ENCODE measurements at regions not wholly inside any gene's neighbourhood (a gene's known extent, or its start where the extent isn't known, plus 50 kb on each side); places are given as distances from the start of the nearest gene placed in this dataset.

DNA sequence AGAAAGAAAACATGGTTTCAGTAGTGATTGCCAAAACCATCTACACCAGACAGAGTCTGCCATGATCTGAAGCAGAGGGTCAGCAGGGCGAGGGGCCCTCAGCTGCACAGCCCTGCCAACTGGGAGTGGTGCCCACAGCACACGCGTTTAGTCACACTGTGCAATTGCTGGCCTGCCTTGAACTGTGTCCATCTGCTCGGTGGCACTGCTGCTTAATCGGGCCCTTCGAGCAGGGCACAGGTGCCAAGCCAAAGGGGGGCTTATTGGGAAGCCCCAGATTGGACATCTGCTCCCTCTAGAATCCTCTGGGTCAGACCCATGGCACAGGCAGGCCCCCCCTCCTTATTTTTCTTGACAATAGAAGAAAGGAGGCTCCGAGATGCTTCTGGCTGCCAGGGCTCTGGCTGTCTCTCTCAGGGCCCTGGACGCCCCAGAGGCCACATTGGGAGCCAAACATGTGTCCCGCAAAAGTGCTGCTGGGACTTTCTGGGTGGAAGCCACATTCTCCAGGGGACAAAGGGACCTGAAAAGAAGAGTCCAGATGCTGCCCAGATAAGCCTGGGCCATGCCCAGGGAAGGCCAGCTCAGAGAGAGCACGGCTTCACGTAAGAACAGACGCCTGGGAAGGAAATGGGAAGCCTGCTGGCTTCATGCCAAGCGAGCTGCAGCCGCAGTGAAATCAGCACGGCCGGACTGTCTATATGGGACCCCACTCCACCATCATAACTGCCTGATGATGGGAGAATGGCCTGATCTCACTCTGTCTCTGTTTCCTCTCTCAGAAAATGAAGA lies 349.2 kb downstream of the GADD45G start:
- no peak for DNase-seq

DNA sequence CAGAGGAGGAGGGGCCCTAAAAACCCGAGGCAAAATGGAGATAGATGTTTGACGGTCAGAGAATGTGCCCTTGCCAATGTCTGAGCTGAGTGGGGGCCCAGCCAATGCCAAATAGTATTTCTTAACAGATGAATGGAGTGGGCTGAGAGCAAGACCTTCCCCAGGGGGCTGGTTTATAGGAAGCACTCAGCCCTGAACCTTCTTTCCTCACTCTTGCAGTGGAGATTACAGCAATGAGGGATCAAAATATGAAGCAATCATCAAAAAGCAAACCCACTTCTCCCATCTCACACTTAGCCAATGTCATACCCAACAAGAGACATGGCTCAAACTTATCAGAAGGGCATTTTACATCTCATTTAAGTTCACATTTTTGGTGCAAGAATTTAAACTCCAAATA lies 350.3 kb downstream of the GADD45G start:
- DNase-seq: no peak

DNA sequence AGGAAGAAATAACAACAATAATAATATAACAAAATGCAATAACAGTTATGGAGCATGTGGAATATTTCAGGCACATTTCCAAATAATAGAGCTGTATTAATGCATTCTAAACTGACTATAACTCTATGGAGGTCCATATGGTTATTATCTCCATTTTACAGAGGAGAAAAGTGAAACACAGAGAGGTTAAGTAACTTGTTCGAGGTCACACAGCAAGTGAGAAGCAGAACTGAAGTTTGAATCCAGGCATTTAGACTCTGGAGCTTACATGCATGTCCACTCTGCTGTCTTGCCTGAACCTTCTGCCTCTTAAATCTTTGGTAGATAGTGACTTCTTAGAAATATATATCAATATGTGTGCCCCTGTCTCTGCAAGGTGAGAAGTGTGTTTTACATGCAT lies 350.8 kb downstream of the GADD45G start:
- no peak for DNase-seq

DNA sequence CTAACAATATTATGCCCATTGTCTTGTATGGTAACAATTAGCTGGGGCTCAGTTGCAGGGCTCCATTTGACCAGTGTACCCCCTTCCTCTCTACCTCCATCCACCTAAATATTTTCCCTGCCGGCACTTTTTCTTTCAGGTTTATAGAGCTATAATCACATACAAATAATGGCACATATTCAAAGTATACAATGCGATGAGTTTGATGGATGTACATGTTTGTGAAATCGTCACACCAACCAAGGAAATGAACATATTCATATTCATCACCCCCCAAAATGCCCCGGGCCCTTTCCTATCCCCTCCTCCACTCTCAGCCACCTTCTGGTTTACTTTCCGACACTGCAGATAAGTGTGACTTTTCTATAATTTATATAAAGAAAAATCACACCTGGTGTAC lies 351.5 kb downstream of the GADD45G start:
- DNase-seq: no peak

DNA sequence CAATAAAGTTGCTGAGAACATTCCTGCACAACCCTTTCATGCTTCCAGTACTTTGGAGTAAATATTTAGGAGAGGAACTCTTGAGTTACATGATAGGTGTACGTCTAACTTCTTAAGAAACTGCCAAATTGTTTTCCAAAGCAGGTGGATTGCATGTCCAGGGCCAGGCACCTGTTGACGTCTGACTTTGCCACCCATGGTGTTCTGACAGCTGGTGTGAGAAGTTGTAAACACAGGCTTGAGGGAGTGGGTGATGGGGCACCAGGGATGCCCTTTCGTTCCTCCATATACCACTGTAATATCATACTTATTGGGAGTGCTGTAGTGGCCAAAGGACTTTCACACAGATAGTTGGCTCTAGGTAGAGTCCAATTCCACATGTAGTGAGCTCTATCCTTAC lies 352.1 kb downstream of the GADD45G start:
- no peak for DNase-seq

DNA sequence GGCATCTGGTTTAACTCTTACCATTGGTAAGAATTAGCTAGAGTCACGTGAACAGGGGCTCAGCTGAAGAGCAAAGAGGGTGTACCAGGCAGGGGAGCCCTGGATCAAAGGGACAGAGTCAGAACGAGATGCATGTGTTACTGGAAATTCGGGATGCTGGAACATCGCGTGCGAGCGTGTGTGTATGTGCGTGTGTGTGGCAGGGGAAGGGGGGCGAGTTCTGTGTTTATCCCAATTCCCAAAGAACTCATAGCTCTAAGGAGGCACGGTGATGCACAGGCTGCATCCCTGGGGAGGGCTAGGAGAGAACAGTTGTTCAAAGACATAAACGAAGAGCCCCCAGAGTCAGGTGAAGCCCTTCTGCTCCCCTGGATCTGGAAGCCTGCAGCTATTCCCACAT lies 353.3 kb downstream of the GADD45G start:
- no peak for DNase-seq

DNA sequence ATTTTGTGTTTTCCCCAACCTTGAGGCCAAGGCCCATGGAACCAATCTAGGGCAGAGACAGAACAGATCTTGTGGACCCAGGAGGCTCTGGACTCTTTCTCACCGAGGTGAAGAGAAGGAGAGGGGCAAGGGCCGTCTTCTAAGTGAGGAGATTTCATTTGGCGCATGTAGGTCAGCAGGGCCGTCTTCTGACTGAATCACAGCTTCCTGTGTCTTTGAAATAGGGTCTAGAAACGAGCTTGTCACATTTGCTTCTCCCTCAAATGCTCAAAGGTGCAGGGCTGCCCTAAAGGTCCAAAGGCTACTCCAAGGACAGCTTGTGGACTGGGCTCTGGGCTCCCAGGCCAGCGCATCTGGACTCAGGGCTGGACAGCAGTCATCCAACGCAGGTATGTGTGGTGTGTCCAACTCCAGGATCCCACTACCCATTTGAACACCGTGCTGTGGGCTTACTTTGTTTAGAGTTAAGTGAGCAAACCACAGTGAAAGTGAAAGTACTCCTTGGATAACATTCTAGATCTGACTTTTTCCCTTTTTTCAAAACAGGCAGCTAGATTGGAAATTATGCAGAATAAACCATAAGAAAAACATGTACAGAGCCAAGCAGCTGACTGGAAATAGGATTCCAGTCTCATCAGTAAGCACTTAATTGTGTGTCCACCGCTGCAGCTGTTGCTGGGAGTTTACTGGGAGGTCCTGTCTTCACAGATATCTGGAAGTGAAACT lies 357.0 kb downstream of the GADD45G start:
- DNase-seq: no peak

DNA sequence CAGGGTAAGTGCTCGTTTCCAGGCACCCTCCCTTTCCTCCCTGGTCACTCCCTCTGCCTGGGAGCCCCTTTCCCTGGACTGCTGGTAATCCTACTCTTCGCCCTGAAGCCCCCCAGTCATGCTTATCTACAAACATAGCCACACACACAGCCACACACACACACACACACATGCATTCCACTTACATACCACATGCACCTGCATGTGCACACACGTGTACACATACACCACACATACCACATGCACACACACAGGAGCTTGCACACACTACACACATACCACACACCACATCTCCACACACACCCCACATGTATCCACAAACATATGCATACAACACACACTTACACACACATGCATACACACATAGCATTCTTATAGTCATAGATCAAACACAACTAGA lies 358.5 kb downstream of the GADD45G start:
- no peak for DNase-seq

DNA sequence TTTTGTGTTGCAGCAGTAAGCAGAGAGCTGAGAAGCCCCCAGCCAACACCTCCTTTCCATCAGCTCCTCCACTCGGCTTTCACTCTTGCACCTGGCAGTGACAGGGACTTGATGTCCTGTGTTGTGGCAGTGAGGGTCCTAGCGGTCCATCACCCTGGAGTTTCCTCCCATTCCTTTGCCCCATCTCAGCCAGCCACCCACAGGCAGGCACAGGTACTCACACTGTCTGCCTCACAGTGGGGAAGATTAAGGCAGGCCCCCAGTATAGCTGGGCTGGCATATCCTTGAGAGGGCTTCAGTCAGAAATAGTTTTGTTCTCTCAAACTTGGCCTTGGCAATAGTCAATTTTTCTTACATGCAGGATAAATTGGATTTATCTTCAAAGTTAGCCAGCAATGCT lies 362.7 kb downstream of the GADD45G start:
- no peak for DNase-seq

DNA sequence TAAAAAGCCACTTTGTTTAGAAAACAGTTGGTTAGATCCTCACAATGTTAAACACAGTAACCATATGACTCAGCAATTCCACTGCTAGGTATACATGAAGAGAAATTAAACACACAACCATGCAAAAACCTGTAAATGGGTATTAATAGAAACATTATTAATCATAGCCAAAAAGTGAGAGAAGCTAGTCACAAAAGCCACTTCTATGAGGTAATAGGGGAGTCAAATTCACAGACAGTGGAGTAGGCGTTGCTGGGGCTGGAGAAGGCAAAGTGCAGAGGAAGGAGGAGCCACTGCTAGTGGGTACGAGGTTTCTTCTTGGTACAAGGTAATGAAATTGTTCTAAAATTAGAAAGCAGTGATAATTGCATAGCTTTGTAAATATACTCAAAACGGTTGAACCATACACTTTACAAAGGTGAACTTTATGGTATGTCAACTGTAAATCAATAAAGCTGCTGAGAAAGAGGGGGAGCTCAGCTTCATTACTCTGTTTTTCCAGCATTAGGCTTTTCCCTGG lies 364.4 kb downstream of the GADD45G start:
- peak; percentile 36 for DNase-seq

DNA sequence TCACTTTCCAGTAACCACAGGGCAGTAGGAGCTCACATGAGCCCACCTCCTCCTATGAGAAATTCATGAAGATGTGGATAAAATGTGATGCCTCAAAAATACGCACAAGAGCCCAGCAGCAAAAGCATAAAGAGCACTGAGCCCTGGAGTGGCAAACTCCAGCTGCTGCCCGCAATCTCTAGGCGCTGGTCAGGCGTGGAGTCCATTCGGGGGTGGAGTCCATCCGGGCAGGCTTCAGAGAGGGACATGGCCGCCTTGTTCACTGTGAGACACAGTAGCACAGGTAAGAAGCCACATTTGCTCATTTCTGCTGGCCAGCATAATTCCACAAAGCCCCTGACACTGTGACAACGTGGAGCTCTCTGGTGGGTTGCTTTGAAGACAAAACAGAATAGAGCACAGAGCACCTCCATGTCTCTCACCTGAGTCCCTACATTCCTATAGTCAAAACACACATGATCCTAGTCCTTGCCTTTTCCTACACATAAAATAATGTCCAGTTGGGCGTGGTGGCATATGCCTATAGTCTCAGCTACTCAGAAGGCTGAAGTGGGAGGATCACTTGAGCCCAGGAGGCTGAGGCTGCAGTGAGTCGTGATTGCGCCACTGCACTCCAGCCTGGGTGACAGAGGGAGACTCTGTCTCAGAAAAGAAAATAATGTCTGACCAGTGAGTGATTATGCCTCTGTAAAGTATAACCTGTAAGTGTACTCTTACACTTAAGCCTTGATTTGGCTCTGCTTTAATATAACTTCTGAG lies 365.2 kb downstream of the GADD45G start:
- no peak for DNase-seq

DNA sequence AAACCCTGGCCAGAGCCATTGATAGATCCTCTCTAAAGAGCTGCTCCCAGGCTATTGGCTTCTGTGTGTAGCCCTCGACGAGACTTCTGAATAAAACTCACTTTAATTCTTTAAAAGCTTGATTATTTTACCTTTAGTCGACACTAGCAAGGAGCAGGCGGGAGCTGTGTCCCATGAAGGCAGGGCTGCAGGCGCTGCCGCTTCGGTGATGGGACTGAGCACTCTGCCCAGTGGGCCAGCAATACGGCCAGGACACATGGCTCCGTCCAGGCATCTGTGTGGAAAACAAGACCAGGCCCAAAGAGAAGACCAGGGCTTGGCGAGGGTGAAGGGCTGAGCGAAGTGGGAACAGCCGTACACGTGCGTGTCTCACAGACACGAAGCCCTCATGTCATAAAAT lies 365.9 kb downstream of the GADD45G start:
- DNase-seq: no peak

DNA sequence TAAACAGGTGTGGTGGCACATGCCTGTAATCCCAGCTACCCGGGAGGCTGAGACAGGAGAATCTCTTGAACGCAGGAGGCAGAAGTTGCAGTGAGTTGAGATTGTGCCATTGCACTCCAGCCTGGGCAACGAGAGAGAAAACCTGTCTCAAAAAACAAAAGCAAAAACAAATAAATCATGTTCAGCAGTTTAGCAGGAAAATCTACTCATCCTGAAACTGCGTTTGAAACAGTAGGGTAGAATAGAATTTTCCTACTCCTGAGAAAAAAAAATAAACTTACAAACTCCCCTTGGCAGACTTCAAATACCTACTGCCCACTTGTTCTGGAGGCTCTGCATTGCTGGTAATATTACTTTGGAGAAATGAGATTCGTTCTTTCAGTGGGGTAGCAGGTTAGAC lies 367.7 kb downstream of the GADD45G start:
- DNase-seq: no peak

DNA sequence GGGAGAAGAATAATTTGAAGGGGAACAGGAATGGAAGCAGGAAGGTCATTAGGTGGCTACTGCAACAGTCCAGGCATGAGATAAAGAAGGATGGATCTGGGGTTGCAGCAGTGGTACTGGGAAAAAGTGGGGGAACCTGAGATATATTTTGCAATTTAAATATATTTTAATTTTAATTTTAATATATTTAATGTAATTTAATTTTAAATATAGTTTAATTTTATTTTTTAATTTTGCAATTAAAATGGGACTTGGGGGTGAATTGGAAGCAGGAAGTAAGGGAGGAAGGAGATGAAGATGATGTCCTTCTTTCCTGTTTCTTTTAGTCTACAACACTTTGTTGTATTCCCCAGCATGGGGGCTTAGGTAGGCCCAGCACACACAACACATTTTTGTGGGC lies 369.8 kb downstream of the GADD45G start:
- no peak for DNase-seq

DNA sequence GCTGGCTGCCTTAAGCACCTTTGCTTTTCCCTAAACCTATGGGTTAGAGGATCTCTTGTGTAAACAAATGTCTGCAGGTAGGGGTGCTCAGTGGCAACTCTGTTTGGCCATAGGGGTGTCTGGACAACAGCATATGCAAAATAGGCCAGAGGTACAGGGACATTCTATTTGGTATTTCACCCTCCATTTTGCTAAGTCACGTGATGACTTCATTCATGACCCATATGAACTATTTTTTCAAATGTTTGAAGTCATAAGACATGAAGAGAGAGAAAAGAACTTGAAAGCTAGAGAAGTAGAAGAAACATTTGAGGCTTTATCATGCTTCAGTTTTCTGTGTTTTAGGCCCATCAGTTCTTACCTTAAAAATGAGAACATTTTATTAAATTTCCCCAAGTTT lies 370.2 kb downstream of the GADD45G start:
- DNase-seq: no peak

DNA sequence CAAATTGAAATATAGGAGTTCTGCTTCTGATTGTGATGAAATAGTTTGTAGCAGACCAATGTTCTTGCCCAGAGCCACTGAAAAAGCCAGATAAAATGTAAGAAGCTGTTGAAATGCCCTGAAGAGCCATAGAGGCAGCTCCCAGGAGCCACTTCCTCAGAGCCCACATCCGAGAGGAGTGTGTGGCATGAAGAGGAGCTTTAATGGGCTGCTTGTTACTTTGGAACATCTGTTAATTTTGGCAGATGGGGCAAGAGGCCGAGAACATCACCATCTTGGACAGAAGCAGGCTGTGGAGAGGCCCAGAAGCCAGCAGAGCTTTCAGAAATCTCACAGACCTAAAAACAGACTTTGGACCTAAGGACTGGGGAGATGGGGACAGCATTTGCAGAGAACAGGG lies 370.8 kb downstream of the GADD45G start:
- no peak for DNase-seq

DNA sequence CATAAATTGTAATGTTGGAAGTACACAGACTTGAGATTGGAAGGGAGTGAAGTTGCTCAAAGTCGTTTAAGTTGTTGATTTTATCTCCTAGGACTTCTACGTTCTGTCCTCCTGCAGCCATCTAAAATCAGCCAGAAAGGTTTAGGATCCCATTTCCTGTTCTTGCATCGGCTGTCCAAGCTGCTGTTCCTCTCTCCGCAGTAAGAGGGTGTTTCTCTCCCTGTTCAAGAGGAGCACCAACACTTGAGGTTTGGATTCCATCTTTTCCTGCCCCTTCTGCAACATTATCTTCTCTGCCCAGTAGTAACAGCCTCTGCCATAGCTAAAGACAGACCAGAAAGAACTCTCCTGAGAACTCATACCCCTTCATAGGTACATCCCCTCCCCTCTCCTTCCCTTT lies 373.4 kb downstream of the GADD45G start:
- DNase-seq: no peak

DNA sequence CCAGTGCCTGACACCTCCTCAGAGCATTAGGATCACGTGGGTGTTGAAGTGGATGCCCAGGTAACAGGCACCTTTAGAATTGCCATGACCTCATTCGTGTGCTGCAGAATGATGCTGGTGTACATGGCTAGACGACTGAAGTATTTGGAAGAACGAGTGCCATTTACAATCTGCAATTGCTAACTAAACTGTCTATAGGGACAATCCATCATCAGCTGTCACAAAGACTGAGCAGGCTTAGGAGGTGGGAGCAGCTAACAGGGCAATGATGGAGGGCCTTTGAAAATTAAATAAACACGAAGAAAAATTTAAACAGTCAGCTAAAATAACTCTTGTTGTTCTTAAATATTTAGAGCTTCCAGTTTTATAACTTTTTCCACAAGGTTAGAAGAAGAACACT lies 375.8 kb downstream of the GADD45G start:
- DNase-seq: peak; percentile 31

DNA sequence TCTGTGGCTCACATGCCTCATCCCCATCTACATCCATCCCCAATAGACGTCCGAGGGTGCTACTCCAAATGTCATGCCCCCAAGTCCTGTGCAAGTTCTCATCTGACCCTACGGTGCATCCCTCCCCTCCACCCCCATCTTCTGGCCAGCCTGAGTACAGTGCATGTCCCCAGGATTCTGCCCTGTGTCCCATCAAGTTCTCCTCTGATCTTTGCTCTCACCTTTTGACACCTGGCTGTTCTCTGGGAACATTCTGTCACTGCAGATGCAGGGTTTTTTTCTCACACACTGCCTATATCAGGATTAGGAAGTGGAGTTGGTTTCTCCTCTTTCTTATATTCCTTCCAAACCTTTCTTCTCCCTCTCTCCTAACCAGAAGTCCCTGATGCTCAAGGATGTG lies 377.2 kb downstream of the GADD45G start:
- no peak for DNase-seq

DNA sequence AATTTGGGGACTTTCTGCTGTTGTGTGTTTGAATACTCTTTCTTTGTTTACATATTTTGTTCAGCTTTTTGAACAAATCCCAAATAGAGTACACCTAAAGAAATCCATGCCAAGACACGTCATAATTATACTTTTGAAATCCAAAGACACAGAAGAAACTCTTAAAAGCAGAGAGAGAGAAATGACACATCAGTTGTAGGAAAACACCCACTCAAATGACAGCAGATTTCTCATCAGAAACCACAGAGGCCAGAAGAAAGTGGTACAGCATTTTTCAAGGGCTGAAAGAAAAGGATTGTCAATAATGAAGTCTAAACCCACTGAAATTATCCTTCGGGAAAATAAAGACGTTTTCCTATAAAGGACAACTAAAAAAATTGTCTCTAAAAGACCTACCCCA lies 378.6 kb downstream of the GADD45G start:
- no peak for DNase-seq

DNA sequence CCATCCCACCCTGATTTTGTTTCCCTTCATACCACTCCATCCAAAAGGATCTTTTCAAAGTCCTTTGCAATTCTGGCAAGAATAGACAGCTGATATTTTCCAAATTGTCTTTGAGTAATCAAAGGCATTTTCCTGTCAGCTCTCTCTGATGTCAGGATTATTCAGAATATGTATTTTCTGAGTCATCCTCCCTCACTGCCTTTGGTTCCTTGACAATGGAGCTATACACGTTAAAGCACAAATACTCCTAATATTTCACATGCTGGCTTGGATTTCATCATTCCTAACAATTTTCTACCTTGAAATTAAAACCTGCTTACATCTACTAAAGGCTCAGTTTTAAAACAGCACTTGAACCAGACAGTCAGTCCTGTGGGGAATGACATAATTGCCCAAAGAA lies 379.4 kb downstream of the GADD45G start:
- DNase-seq: no peak

DNA sequence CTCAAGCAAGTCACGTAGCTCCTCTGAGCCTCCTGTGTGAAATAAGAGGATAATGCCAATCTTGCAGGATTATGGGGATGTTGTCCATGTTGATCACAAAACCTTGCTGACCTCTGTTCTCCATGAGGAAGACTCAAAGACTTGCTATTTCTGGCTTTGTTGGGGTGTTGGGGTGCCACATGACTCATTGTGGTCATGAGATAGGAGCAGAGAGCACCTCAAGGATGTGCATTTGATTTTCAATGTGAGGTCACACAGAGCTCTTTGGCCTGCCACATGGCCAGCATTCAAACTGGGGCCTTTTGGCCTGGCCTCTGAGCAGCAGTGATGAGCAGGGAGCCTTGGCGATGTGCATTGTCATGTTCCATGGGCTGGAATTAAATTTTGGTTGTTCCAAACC lies 380.3 kb downstream of the GADD45G start:
- no peak for DNase-seq

DNA sequence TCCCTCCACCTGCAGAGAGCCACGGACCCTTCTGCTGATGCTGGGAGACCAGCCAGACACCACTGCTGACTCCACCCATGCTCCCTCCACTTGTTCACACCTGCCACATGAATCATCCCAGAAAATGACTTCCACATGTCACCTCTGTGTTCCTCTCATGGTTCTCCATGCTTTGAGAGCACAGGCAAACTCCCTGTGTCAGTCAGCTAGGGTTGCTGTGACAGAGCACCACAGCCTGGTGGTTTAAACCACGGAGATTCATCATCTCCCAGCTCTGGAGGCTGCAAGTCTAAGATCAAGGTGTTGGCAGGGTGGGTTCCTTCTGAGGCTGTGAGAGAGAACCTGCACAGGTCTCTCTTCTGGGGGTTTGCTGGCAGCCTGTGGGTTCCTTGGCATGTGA lies 381.4 kb downstream of the GADD45G start:
- no peak for DNase-seq

DNA sequence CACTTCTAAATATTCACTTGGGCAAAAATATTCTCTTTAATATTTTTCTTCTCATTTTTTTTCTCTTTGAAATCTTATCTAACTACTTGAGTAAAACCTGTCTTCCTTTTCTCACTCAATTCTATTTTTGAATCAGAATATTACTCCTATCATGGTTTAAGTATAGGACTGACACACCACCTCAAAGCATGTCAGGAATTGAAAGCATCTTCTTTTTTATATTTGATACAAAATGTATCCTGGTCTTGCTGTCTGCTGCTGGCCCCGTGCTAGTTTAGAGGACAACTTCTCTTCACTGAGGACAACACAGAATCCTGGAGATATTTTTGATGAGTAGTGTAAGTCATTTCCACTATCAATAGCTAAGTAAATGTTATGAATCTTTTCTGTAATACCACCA lies 383.6 kb downstream of the GADD45G start:
- no peak for DNase-seq
